ENCODE measurements at regions not wholly inside any gene's neighbourhood (a gene's known extent, or its start where the extent isn't known, plus 50 kb on each side); places are given as distances from the start of the nearest gene placed in this dataset.
"Not testable (repeated sequence)": the region's sequence is repeated elsewhere in the genome, so short reads cannot be mapped to it uniquely, and the experiment has no call there.

DNA sequence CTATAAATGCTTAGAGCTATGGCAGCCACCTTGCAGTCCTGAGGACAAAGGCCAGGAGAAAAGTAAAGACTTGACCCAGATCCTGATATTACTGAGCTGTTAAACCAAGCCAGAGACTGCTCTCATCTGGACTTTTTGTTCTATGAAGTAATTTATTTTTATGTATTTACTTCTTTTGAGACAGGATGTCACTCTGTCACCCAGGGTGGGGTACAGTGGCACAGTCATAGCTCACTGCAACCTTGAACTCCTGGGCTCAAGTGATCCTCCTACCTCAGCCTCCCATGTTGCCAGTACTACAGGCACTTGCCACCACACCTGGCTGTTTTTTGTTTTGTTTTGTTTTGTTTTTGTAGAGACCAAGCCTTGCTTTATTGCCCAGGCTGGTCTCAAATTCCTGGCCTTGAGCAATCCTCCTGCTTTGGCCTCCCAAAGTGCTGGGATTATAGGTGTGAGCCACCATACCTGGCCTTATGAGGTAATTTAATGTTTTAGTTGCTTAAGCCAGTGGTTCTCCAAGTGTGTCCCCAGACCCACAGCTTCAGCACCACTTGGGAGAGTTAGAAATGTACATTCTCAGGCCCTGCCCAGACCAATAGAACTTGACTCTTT is 112.1 kb downstream of the COPRS start:
- DNase-seq: no peak

DNA sequence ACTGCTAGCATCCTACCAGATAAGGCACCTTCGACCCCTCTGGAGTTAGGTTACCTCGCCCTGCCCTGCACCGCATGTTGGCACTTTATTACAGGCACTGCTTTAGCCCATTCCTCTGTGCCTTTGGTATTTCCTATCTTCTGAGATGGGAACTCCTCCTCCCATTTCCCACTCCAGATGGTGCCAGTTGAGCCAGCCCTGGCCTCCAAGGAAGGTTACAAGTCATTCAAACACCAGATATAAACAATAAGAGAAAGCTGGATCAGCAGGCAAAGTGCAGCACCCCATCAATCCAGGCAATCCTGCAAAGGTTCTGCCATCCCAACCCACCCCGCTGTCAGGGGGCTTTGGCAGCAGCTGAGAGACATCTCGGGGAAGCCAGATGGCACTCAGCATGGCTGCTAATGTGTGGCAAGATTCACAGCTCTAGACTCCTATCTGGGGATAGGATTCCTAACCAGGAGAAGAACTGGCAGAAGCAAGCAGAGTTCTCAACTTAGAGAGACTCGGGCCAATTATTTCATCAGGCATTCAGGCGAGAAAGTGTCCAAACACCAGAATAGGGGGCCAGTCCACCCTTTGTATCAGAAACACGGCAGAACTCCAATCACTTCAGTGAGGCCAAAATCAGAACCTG is 113.0 kb downstream of the COPRS start:
- DNase-seq: no peak

DNA sequence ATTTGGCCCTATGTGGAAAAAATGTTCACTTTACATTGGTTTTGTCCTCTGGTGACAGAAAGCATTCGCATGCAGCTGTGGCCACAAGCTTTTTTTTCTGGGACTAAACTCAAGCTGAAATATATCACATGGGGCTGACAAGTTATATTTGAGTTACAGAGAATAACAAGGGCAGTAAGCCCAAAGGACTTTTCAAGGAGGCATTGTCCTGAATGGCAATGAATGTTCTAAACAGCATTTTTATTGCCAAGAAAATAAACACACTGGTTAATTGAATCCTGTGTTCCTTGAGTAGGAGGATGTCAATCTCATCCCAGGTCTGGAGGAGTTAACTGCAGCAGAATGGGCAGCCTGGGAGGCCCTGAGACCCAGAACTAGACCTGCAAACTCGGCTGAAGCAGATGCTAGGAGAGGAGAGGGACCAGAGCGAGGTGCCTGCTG is 114.5 kb downstream of the COPRS start:
- DNase-seq: no peak

GRCh38 chr17:31743797-31744196 is 115.2 kb downstream of the COPRS start:
- no peak for DNase-seq

- DNase-seq: no peak
Measured at GRCh38 chr17:31741371-31741770, 117.7 kb downstream of the COPRS start.

DNA sequence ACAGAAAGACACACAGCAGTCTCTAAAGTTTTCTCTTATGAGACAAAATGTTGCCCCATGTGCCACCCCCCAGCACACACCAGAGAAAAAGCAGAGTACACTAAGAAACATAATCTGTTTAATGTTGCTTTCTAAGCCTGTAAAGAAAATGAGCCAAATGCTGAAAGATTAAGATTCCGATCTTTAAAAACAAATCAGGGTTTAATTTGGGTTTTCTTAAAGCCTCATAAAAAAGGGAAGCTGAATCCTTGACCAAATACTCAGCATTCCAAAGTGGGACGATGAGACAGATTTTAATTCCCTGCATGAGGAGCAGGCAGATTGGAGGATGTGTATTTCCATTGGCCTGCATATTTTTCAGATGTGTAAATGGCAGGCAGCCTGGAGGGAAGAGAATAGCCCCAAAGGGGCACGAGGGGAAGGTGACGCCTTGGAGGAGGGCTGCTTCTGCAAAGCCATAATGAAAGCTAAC is 118.4 kb downstream of the COPRS start:
- DNase-seq: no peak

- DNase-seq: no peak
Measured at GRCh38 chr17:31738996-31739699, 119.9 kb downstream of the COPRS start.

DNA sequence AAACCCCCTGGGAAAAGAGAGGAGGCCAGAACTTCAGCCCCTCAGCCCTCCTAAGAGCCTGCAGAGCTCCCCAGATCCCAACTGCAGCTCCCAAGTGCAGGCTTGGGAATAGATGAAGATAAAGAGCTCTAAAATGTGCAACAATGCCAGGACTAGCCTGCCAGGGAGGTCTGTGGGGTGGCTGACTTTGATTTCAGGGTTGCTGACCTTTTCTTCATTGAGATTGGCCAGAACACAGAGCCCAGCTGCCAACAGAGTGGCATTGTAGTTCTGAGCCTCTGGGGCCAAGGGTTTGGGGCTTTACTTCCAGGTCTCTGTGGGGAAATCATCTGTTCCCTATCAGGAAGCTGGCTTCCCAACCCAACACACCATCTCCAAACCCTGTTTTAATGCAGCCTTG is 120.6 kb downstream of the COPRS start:
- no peak for DNase-seq

DNA sequence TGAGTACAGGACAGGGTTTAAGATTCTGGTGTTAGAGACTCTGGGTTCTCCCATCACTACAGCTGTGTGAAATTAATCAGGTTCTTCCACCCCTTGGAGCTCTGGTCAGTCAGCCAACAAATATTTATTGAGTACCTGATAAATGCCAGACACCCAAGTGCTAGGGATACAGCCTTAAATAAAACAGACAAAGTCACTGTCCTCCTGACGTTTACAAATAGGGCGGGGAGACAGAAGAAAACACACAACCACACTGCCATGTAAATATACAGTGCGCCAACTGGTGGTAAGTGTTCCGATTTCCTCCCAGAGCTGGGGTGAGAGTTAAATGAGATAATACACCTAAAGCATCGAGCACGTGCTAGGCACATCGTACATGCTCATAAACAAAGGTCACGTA is 121.0 kb downstream of the COPRS start:
- DNase-seq: no peak

DNA sequence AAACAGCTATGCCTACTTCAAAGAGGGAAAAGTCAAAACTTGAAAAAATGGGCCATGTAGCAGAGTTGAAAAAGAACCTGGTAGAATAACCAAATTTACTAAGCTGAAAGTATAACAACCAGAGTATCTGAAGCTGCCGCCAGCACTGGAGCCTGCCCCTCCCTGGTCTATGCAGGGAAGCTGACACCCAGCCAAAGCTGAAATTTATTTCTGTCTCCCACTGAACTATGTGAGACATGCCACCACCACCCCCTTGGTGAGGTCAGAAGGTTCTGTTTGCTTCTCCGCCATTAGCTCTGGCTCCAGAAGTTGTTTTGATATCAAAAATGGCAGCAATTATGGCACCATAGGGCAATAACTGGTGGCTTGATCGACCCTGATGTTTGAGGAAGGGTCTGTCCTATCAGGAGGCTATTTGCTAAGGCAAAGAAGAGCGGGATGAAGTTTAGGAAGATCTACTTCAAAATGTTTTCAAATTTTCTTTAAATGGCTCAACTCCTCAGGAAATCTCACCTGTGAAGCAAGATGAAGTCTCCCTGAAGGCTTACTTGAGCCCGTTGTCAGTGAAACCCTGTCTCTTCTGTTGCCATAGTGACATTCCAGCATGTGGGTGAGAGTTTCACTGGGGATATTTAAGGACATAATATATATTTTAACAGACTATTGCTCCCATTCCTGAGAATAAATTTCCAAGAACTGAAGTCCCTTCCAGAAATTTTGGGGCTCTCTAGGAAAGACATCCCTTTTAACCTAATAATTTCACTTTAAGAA is 122.0 kb downstream of the COPRS start:
- DNase-seq: no peak

DNA sequence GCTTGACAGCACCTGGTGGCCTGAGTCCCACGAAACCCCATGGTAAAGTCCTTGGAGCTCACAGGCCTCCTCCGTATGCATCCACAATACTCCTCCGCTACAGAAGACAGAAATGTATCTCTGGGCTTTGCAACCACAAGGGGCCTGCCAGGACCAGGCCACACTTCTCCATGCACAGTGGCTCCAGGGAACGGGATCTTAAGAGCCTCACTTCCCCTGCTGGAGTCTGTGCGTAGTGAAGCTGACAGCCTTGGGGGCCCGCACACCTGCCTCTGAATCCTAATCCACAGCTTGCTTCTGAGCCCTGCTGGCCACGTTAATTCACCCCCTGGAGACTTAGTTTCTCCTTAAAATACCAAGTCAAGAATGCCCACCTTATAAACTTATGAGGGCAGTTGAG is 125.7 kb downstream of the COPRS start:
- no peak for DNase-seq

DNA sequence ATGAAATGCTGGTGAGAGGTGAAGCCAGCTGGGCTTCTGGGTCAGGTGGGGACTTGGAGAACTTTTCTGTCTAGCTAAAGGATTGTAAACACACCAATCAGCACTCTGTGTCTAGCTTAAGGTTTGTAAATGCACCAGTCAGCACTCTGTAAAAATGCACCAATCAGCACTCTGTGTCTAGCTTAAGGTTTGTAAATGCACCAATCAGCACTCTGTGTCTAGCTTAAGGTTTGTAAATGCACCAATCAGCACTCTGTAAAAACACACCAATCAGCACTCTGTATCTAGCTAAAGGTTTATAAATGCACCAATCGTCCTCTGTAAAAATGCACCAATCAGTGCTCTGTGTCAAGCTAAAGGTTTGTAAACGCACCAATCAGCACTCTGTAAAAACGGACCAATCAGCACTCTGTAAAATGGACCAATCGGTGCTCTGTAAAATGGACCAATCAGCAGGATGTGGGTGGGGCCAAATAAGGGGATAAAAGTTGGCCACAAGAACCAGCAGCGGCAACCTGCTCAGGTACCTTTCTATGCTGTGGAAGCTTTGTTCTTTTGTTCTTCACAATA is 127.4 kb downstream of the COPRS start:
- DNase-seq: not testable (repeated sequence)

GRCh38 chr17:31731118-31731517 is 127.9 kb downstream of the COPRS start:
- DNase-seq: no peak

GRCh38 chr17:31726980-31727427 is 132.0 kb downstream of the COPRS start:
- DNase-seq: no peak

GRCh38 chr17:31724619-31725018 is 134.4 kb downstream of the COPRS start:
- no peak for DNase-seq

DNA sequence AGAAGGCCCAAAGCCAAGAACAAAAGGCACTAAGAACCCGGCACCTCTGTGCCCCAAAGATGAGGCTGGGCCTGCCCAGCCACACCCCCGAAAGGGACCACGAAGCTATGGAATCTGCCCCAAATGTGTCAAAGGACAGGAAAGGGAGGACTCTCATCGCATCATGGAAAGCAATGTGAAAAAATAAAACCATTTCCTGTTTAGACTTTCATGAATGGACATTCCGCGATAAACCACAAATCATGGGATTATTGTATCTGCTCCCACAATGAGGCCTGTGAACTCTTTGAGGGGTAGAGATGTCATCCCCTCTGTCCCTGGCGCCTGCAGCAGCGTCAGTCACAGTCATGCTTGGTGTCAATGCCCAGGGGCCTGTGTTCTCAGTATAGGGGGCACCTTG is 135.0 kb downstream of the COPRS start:
- DNase-seq: no peak

GRCh38 chr17:31722251-31723056 is 136.6 kb downstream of the COPRS start:
- no peak for DNase-seq

DNA sequence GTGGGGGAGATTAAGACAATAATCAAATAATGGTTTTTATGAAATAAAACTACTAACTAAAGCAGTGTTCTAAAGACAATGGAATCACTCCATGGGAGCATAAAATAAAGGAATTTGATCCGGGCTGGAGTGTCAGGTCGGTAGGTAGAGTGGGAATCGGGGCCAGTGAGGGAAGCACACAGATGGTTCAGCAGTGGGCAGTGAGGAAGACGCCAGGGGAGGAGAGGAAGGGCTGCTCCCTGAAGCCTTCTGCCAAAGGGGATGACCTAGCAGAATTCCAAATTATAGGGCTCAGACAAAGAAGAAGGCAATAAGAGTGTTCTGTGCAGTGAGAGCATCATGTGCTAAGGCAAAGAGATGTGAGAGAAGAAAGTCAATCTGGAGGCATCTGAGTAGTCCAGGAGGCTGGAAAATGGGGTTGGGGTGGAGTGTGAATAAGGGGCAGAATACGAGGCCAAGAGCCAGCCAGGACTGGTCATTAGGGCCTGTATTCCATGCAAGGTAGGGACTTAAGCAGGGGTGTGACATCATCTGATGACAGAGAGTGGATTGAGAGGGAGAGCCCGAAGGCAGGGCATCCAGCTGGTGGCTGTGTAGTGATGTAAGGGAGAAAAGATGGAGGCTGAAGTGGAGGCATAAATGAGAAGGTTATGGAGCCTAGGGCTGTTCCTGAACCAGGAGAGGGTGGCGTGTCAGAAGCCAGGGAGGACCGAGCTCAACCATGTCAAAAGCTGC is 137.6 kb downstream of the COPRS start:
- no peak for DNase-seq

DNA sequence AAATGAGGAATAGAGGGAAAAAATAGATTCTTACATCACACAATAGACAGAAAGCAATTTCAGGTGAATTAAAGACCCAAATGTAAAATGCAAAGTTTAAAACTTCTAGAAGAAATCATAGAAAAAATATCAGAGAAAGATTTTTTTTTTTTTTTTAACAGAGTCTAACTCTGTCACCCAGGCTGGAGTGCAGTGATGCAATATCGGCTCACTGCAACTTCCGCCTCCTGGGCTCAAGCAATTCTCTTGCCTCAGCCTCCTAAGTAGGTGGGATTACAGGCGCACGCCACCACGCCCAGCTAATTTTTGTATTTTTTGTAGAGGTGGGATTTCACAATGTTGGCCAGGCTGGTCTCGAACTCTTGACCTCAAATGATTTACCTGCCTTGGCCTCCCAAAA is 141.8 kb downstream of the COPRS start:
- not testable (repeated sequence) for DNase-seq

DNA sequence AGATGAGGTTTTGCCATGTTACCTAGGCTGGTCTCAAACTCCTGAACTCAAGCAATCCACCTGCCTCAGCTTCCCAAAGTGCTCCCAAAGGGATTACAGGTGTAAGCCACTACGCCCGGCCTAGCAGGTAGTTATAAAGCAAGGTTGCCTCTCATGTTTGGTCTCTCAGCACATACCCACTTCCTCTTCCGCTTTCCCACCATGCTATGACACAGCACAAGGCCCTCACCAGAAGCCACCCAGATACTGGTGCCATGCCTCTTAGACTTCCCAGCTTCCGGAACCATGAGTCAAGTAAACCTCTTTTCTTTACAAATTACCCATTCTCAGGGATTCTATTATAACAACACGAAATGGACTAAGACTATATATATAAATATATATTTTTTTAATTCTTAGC is 143.6 kb downstream of the COPRS start:
- no peak for DNase-seq

- no peak for DNase-seq
Measured at GRCh38 chr17:31704483-31704882, 154.6 kb downstream of the COPRS start.

Measured in stimulated activated CD4-positive, alpha-beta T cell treated with anti-CD3 and anti-CD28 coated beads, Interleukin-4, amount 100 ng/mL, for 1 hour (primary cell).